ENCODE measurements at regions not wholly inside any gene's neighbourhood (a gene's known extent, or its start where the extent isn't known, plus 50 kb on each side); places are given as distances from the start of the nearest gene placed in this dataset.

DNA sequence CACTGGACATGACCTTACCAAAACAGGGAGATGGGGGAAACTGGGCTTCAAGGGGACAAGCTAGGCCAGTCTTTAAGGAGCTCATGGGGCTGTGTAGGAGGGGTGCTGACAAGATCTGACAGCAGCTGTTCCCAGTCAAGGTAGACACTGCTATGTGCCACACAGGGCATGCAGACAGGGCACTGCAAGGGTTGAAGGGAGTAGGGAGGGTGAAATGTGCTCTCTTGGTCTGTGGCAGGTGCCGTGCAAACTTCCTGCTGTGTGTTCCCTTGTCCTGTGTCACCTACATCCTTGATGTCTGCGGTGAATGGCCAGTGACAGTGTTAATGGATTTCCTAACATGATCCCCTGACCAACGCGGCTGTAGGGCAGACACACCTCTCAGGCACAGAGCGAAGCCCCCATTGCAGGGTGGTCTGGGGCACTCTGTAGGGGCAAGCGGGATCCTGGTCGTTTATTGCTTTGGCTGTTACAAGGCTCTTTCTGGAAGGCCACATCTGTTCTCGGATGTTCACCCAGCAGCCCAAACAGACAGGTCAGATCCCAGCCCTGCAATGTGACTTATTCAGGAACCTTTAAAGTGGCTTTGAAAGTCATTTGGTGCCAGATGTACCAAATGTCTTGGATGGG lies 199.5 kb upstream of the ZNF536 start:
- H3K4me1 ChIP-seq (ENCODE audit: control insufficient read depth in 3 of 3, insufficient read depth in 2 of 3, low read depth in 1 of 3, low read length in 2 of 3), result peaks cover 0 to 11% (median 0%) of the 10 kb centered on the region in 3 donors
- no peaks in the 10 kb centered on the region for H3K36me3 ChIP-seq (ENCODE audit: control insufficient read depth in 3 of 3, insufficient read depth in 2 of 3, low read depth in 1 of 3, low read length in 3 of 3)
- FAIRE-seq (no peak), DNase-seq (peak in 1 of 2 donors; percentile 17)
- H3K27me3 ChIP-seq (ENCODE audit: control insufficient read depth in 3 of 3, insufficient read depth in 3 of 3, low read length in 3 of 3), result no peaks in the 10 kb centered on the region
- no peak overlapping the region for H3K4me3 ChIP-seq (ENCODE audit: low read depth in 1 of 3, low read length in 3 of 3)
- H3K9me3 ChIP-seq (ENCODE audit: control insufficient read depth in 2 of 2, insufficient read depth in 1 of 2, low read depth in 1 of 2, low read length in 1 of 2), result peaks cover 0 to 4% of the 10 kb centered on the region in 2 donors
- H3K27ac ChIP-seq (ENCODE audit: low read depth in 1 of 3, low read length in 2 of 3), result no peak overlapping the region
- 20 to 61% (median 36%) methylated on average over 8 of the region's 8 CpGs for WGBS, 3 donors

DNA sequence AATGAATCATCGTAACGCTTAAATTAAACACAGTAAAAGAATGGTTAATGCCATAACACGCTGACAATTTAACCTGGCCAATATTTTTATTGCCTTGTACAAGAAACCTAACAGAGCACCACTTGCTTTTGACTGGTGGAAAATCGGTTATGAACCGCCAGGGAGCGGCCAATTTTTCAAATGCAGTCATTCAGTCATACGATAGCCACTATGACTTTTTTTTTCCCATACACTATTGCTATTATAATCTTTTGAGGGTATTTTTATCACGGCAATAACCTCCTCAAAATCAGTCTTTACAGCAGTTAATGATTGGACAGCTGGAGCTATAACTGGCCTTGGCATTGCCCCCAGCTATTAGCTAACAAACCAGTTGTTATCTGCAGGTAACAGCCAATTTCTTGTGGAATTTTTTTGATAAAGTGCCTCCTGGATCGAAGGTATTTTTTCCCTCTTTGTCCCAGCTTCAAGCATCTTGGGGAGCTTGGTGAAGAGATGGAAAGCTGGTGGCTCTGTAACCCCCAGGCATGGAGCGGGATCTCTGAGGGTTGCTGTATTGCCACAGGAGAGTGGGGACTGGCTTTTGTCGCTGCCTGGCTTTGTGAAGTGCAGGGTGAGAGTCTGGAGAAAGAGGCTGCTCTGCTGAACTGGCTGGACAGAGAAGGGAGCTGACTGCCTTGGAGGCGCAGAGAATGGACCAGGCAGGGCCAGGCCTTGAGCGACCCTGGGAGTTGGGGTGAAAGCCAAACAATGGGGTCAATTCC lies 198.4 kb upstream of the ZNF536 start:
- Histone ChIP-seq H3K4me1 (ENCODE audit: control insufficient read depth in 3 of 3, insufficient read depth in 2 of 3, low read depth in 1 of 3, low read length in 2 of 3) (peaks cover 0 to 11% (median 0%) of the 10 kb centered on the region in 3 donors), H3K27me3 (ENCODE audit: control insufficient read depth in 3 of 3, insufficient read depth in 3 of 3, low read length in 3 of 3) (no peaks in the 10 kb centered on the region), H3K27ac (ENCODE audit: low read depth in 1 of 3, low read length in 2 of 3) (no peak overlapping the region), H3K4me3 (ENCODE audit: low read depth in 1 of 3, low read length in 3 of 3) (no peak overlapping the region), H3K9me3 (ENCODE audit: control insufficient read depth in 2 of 2, insufficient read depth in 1 of 2, low read depth in 1 of 2, low read length in 1 of 2) (peaks cover 0 to 4% of the 10 kb centered on the region in 2 donors), H3K36me3 (ENCODE audit: control insufficient read depth in 3 of 3, insufficient read depth in 2 of 3, low read depth in 1 of 3, low read length in 3 of 3) (no peaks in the 10 kb centered on the region)
- WGBS, 3 donors, result 20 to 61% (median 34%) methylated on average over 13 of the region's 13 CpGs
- DNase-seq (peak; percentile 48 to 55), FAIRE-seq (no peak)

DNA sequence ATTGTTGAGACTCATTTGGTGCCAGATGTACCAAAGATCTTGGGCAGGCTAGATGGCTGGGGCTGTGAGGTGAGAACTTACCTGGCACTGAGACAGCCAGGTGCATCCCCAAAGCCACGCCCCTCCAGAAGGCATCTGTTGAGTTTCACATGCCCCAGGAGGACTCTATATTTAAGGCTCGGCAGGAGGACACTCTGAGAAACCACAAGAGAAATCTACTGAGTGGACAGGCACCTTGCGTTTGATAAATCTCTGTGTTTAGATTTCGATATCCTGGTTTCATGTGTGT lies 197.9 kb upstream of the ZNF536 start:
- no peaks in the 10 kb centered on the region for H3K36me3 ChIP-seq (ENCODE audit: control insufficient read depth in 3 of 3, insufficient read depth in 2 of 3, low read depth in 1 of 3, low read length in 3 of 3)
- H3K27ac ChIP-seq (ENCODE audit: low read depth in 1 of 3, low read length in 2 of 3), result no peak overlapping the region
- 22 to 59% (median 39%) methylated on average over 4 of the region's 4 CpGs for WGBS, 3 donors
- no peak for DNase-seq
- H3K27me3 ChIP-seq (ENCODE audit: control insufficient read depth in 3 of 3, insufficient read depth in 3 of 3, low read length in 3 of 3), result no peaks in the 10 kb centered on the region
- peaks cover 0 to 11% (median 0%) of the 10 kb centered on the region in 3 donors for H3K4me1 ChIP-seq (ENCODE audit: control insufficient read depth in 3 of 3, insufficient read depth in 2 of 3, low read depth in 1 of 3, low read length in 2 of 3)
- H3K9me3 ChIP-seq (ENCODE audit: control insufficient read depth in 2 of 2, insufficient read depth in 1 of 2, low read depth in 1 of 2, low read length in 1 of 2), result peaks cover 0 to 4% of the 10 kb centered on the region in 2 donors
- H3K4me3 ChIP-seq (ENCODE audit: low read depth in 1 of 3, low read length in 3 of 3), result no peak overlapping the region
- no peak for FAIRE-seq

DNA sequence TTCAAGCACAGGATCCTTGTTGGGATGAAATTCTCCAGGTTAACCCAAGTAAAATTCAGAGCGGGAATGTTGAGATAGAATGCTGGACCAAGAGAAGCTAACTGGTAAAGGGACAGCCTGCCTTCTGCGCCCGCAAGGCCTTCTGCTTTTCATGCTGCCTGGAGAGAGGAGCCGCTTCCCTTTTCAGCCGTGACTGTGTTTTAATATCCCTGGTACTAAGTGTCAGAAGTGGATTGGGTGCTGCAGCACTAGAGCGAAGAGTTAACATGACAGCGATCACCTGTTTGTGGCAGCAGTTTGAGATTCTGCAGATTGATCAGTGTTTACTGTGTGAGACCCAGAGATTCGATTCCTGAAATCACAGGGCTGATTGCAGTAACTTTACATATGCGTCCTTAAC lies 197.4 kb upstream of the ZNF536 start:
- WGBS, 3 donors, result 77 to 79% (median 79%) methylated on average over 9 of the region's 9 CpGs
- FAIRE-seq, result no peak

DNA sequence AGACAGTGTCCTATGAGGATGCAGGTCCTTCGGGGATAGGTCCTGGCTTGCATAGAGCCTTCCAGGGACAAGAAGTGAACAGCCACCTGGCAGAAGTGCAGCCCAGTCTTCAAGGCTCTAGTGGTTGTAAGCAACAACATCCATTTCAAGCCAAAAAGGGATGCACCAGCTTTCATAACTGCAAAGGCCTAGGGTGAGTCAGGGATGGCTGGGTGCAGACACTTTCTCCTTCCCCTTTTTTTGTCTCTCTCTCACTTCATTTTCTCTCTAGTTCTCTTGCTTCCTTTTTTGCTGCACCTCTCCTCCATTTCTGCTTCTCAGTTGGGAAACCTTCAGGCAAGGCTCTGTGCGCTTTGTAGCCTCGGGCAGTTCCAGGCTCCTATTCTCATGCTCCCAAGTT lies 196.2 kb upstream of the ZNF536 start:
- DNase-seq, result no peak
- 91 to 95% (median 91%) methylated on average over 3 of the region's 3 CpGs for WGBS, 3 donors
- Histone ChIP-seq H3K4me1 (ENCODE audit: control insufficient read depth in 3 of 3, insufficient read depth in 2 of 3, low read depth in 1 of 3, low read length in 2 of 3) (peaks cover 0 to 11% (median 0%) of the 10 kb centered on the region in 3 donors), H3K4me3 (ENCODE audit: low read depth in 1 of 3, low read length in 3 of 3) (no peak overlapping the region), H3K27me3 (ENCODE audit: control insufficient read depth in 3 of 3, insufficient read depth in 3 of 3, low read length in 3 of 3) (peaks cover 0 to 2% (median 0%) of the 10 kb centered on the region in 3 donors), H3K36me3 (ENCODE audit: control insufficient read depth in 3 of 3, insufficient read depth in 2 of 3, low read depth in 1 of 3, low read length in 3 of 3) (no peaks in the 10 kb centered on the region), H3K9me3 (ENCODE audit: control insufficient read depth in 2 of 2, insufficient read depth in 1 of 2, low read depth in 1 of 2, low read length in 1 of 2) (peaks cover 2 to 4% of the 10 kb centered on the region in 2 donors), H3K27ac (ENCODE audit: low read depth in 1 of 3, low read length in 2 of 3) (no peak overlapping the region)
- no peak for FAIRE-seq

More for the DNA sequence above, 197.4 kb upstream of the ZNF536 start:
- peaks cover 0 to 11% (median 0%) of the 10 kb centered on the region in 3 donors for H3K4me1 ChIP-seq (ENCODE audit: control insufficient read depth in 3 of 3, insufficient read depth in 2 of 3, low read depth in 1 of 3, low read length in 2 of 3)
- H3K4me3 ChIP-seq (ENCODE audit: low read depth in 1 of 3, low read length in 3 of 3), result no peak overlapping the region
- H3K27ac ChIP-seq (ENCODE audit: low read depth in 1 of 3, low read length in 2 of 3), result no peak overlapping the region
- H3K27me3 ChIP-seq (ENCODE audit: control insufficient read depth in 3 of 3, insufficient read depth in 3 of 3, low read length in 3 of 3), result no peaks in the 10 kb centered on the region
- no peaks in the 10 kb centered on the region for H3K36me3 ChIP-seq (ENCODE audit: control insufficient read depth in 3 of 3, insufficient read depth in 2 of 3, low read depth in 1 of 3, low read length in 3 of 3)
- peaks cover 2 to 4% of the 10 kb centered on the region in 2 donors for H3K9me3 ChIP-seq (ENCODE audit: control insufficient read depth in 2 of 2, insufficient read depth in 1 of 2, low read depth in 1 of 2, low read length in 1 of 2)
- DNase-seq, result no peak

DNA sequence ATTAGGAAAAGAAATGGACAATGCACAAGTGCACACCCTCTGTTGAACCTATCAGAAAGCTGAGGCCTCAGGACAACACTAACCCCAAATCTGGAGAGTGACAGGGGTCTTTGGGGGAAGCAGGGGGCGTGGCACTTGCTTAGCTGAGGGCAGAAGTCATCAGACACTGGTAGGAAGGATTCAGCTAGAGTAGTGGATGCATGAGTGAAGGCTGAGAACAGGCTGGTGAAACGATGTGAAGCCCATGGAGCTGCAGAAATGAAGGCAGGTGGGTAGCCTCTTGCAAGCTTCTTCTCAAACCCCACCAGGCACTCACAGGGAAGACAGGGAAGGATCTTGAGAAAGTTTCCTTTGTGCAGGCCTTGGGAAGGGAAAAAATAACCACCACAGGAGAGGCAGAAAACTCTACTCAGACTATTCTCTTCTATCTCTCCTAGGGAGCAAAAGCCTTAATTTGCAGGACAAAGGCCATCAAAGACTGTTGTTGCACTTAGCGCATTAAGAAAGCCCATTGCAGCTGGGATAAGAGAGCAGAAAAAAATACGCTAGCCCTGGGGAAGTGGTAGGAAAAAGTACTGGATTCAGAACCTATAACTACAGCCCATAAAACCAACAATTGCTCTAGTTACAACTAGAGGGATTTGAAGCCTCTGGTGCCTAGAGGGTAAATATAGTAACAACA lies 193.3 kb upstream of the ZNF536 start:
- Histone ChIP-seq H3K27ac (ENCODE audit: low read depth in 1 of 3, low read length in 2 of 3) (no peak overlapping the region), H3K9me3 (ENCODE audit: control insufficient read depth in 2 of 2, insufficient read depth in 1 of 2, low read depth in 1 of 2, low read length in 1 of 2) (peaks cover 2 to 4% of the 10 kb centered on the region in 2 donors), H3K4me3 (ENCODE audit: low read depth in 1 of 3, low read length in 3 of 3) (no peak overlapping the region), H3K36me3 (ENCODE audit: control insufficient read depth in 3 of 3, insufficient read depth in 2 of 3, low read depth in 1 of 3, low read length in 3 of 3) (no peaks in the 10 kb centered on the region), H3K4me1 (ENCODE audit: control insufficient read depth in 3 of 3, insufficient read depth in 2 of 3, low read depth in 1 of 3, low read length in 2 of 3) (no peaks in the 10 kb centered on the region), H3K27me3 (ENCODE audit: control insufficient read depth in 3 of 3, insufficient read depth in 3 of 3, low read length in 3 of 3) (peaks cover 0 to 2% (median 0%) of the 10 kb centered on the region in 3 donors)
- DNase-seq, result no peak
- WGBS, 3 donors, result 52 to 59% (median 57%) methylated on average over 4 of the region's 4 CpGs
- FAIRE-seq, result no peak

DNA sequence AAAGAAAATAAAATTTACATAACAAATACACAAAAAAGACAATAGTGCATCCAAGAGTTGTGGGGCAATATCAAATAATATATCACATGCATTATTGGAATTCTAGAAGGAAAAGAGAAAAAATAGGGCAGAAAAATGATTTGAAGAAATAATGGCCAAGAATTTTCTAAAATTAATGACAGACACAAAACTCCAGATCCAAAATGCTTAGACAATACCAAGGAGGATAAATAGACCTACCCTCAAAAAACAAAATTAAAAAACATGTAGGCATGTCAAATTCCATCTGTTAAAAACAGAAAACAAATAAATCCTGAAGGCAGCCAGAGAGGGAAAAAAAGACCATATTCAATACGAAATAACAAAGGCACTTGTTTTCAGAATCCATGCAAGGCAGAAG lies 191.5 kb upstream of the ZNF536 start:
- H3K27me3 ChIP-seq (ENCODE audit: control insufficient read depth in 3 of 3, insufficient read depth in 3 of 3, low read length in 3 of 3), result peaks cover 0 to 2% (median 0%) of the 10 kb centered on the region in 3 donors
- DNase-seq (no peak), FAIRE-seq (no peak)
- 77 to 83% (median 80%) methylated on average over 1 of the region's 1 CpG for WGBS, 3 donors
- no peaks in the 10 kb centered on the region for H3K36me3 ChIP-seq (ENCODE audit: control insufficient read depth in 3 of 3, insufficient read depth in 2 of 3, low read depth in 1 of 3, low read length in 3 of 3)
- H3K4me3 ChIP-seq (ENCODE audit: low read depth in 1 of 3, low read length in 3 of 3), result no peak overlapping the region
- peaks cover 2 to 4% of the 10 kb centered on the region in 2 donors for H3K9me3 ChIP-seq (ENCODE audit: control insufficient read depth in 2 of 2, insufficient read depth in 1 of 2, low read depth in 1 of 2, low read length in 1 of 2)
- H3K27ac ChIP-seq (ENCODE audit: low read depth in 1 of 3, low read length in 2 of 3), result no peak overlapping the region
- no peaks in the 10 kb centered on the region for H3K4me1 ChIP-seq (ENCODE audit: control insufficient read depth in 3 of 3, insufficient read depth in 2 of 3, low read depth in 1 of 3, low read length in 2 of 3)

DNA sequence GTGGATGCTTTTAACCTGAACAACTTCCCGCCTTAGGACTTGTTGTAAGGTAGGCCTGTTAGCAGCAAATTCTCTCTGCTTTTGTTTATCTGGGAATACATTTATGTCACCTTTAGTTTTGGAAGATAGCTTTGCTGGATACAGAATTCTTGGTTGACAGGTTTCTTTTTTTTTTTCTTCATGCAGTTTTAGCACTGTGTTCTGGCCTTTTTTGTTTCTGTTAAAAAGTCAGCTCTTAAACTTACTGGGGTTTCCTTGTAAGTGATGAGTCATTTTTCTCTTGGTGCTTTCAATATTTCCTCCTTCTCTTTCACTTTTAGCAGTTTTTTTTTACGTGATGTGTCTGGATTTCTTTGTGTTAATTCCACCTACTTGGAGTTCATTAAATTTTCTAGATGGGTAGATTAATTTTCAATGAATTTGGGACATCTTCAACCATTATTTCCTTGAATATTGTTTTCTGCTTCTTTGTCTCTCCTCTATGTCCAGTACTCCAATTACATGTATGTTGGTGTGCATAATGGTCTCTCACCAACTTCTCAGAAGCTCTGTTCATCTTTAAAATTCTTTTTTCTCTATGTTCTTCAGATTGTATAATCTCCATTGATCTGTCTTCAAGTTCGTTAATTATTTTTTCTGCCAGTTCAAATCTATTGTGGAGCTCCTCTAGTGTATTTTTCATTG lies 188.2 kb upstream of the ZNF536 start:
- WGBS, 3 donors, result 71 to 83% (median 77%) methylated on average over 3 of the region's 3 CpGs
- no peak for DNase-seq

More for the DNA sequence above, 188.2 kb upstream of the ZNF536 start:
- FAIRE-seq, result no peak
- Histone ChIP-seq H3K4me1 (ENCODE audit: control insufficient read depth in 3 of 3, insufficient read depth in 2 of 3, low read depth in 1 of 3, low read length in 2 of 3) (no peaks in the 10 kb centered on the region), H3K9me3 (ENCODE audit: control insufficient read depth in 2 of 2, insufficient read depth in 1 of 2, low read depth in 1 of 2, low read length in 1 of 2) (peaks cover 0 to 2% of the 10 kb centered on the region in 2 donors), H3K27ac (ENCODE audit: low read depth in 1 of 3, low read length in 2 of 3) (no peak overlapping the region), H3K4me3 (ENCODE audit: low read depth in 1 of 3, low read length in 3 of 3) (no peak overlapping the region), H3K27me3 (ENCODE audit: control insufficient read depth in 3 of 3, insufficient read depth in 3 of 3, low read length in 3 of 3) (peaks cover 0 to 2% (median 0%) of the 10 kb centered on the region in 3 donors), H3K36me3 (ENCODE audit: control insufficient read depth in 3 of 3, insufficient read depth in 2 of 3, low read depth in 1 of 3, low read length in 3 of 3) (no peaks in the 10 kb centered on the region)

Data from small intestine (tissue), 7 donors.